Trophoblast cell (in vitro differentiated cells and primary cell): ENCODE measurements at regions not wholly inside any gene's neighbourhood (a gene's known extent, or its start where the extent isn't known, plus 50 kb on each side); places are given as distances from the start of the nearest gene placed in this dataset.

Experiments used
- DNase-seq, 2 donors: peaks; one replicate each; pipeline ENCODE4 v3.0.0-alpha.2; 2016
- H2AFZ ChIP-seq: 2 replicates; pipeline ENCODE4 v1.6.1; 2013; ENCODE audit warnings: low read length, moderate library complexity, mild to moderate bottlenecking; ENCODE audit not compliant: insufficient read depth, poor library complexity
- H2AK5ac ChIP-seq: 2 replicates; pipeline ENCODE4 v1.6.1; 2013; ENCODE audit warnings: mild to moderate bottlenecking, low read length
- H2BK120ac ChIP-seq: 2 replicates; pipeline ENCODE4 v1.6.1; 2013; ENCODE audit warnings: low read length, mild to moderate bottlenecking, moderate library complexity; ENCODE audit not compliant: insufficient read depth, poor library complexity
- H2BK12ac ChIP-seq: 2 replicates; pipeline ENCODE4 v1.6.1; 2013; ENCODE audit warnings: mild to moderate bottlenecking, low read length, moderate library complexity
- H2BK5ac ChIP-seq: 2 replicates; pipeline ENCODE4 v1.6.1; 2013; ENCODE audit warnings: low read length, low read depth, moderate library complexity, mild to moderate bottlenecking; ENCODE audit not compliant: poor library complexity
- H3K14ac ChIP-seq: 2 replicates; pipeline ENCODE4 v1.6.1; 2013; ENCODE audit warnings: mild to moderate bottlenecking, low read length
- H3K18ac ChIP-seq: 2 replicates; pipeline ENCODE4 v1.6.1; 2013; ENCODE audit warnings: mild to moderate bottlenecking, low read length
- H3K23ac ChIP-seq: 2 replicates; pipeline ENCODE4 v1.6.1; 2013; ENCODE audit warnings: low read length
- H3K27ac ChIP-seq: 2 replicates; pipeline ENCODE4 v1.5.1; 2013; ENCODE audit warnings: low read depth, mild to moderate bottlenecking, inconsistent platforms, low read length, moderate library complexity
- H3K27me3 ChIP-seq: 2 replicates; pipeline ENCODE4 v1.6.1; 2013; ENCODE audit warnings: inconsistent platforms, mild to moderate bottlenecking, low read length, moderate library complexity; ENCODE audit not compliant: insufficient read depth
- H3K36me3 ChIP-seq, 2 experiments: 1 replicate in 1 of 2; 2 replicates in 1 of 2; pipeline ENCODE4 v1.6.1; 2013; ENCODE audit warnings: low read length in 2 of 2, mild to moderate bottlenecking in 2 of 2, moderate library complexity in 1 of 2; ENCODE audit not compliant: insufficient read depth in 2 of 2, control insufficient read depth in 1 of 2
- H3K4ac ChIP-seq: 2 replicates; pipeline ENCODE4 v1.6.1; 2013; ENCODE audit warnings: low read depth, mild to moderate bottlenecking, low read length, moderate library complexity
- H3K4me1 ChIP-seq, 2 experiments: 1 replicate in 1 of 2; 2 replicates in 1 of 2; pipeline ENCODE4 v1.6.1; 2013; ENCODE audit warnings: low read length in 2 of 2, mild to moderate bottlenecking in 2 of 2, moderate library complexity in 1 of 2; ENCODE audit not compliant: insufficient read depth in 2 of 2, control insufficient read depth in 1 of 2
- H3K4me2 ChIP-seq: 2 replicates; pipeline ENCODE4 v1.6.1; 2013; ENCODE audit warnings: inconsistent platforms, mild to moderate bottlenecking, low read length, moderate library complexity
- H3K4me3 ChIP-seq: 2 replicates; pipeline ENCODE4 v1.5.1; 2013; ENCODE audit warnings: mild to moderate bottlenecking, low read depth, low read length, inconsistent platforms
- H3K79me1 ChIP-seq: one replicate; pipeline ENCODE4 v1.6.1; 2013; ENCODE audit warnings: low read length
- H3K79me2 ChIP-seq: 2 replicates; pipeline ENCODE4 v1.6.1; 2013; ENCODE audit warnings: low read length, mild to moderate bottlenecking; ENCODE audit not compliant: control insufficient read depth, insufficient read depth, poor library complexity
- H3K9ac ChIP-seq: 2 replicates; pipeline ENCODE4 v1.6.1; 2013; ENCODE audit warnings: mild to moderate bottlenecking, low read length
- H3K9me3 ChIP-seq: 2 replicates; pipeline ENCODE4 v1.6.1; 2013; ENCODE audit warnings: low read depth, mild to moderate bottlenecking, control low read depth, inconsistent platforms, low read length; ENCODE audit not compliant: insufficient read depth
- H4K12ac ChIP-seq: 2 replicates; pipeline ENCODE4 v1.6.1; 2013; ENCODE audit warnings: low read depth, mild to moderate bottlenecking, low read length, moderate library complexity
- H4K8ac ChIP-seq: 2 replicates; pipeline ENCODE4 v1.6.1; 2013; ENCODE audit warnings: low read depth, mild to moderate bottlenecking, low read length, moderate library complexity
- H4K91ac ChIP-seq: one replicate; pipeline ENCODE4 v1.6.1; 2013; ENCODE audit warnings: low read depth, mild to moderate bottlenecking, low read length, moderate library complexity
- WGBS: extraction: QIAGEN DNeasy Blood & Tissue Kit; methylation state at CpG from one replicate; pipeline ENCODE4 v1.1.7; 2013; ENCODE audit warnings: missing lambda C conversion rate; ENCODE audit not compliant: insufficient read length, insufficient coverage; ENCODE audit errors: extremely low coverage; 5-methylcytosine and 5-hydroxymethylcytosine counted together

DNA sequence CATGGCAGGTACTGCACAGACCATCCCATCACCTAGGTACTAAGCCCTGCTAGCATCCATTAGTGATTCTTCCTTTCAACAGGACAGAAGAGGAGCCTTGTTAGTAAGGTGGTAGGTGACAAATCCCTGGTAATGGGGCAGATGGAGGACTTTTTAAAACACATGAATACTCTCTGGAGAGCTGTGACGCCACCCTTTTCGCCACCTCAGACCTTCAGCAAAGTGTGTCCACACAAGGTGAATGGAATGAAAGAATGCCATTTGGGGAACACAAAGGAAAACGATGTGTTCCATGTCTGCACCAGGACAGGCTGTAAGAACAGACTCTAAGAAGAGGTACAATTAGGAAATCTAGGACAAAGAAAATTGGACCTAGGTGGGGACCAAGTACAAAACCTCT lies 110.5 kb upstream of the CARMIL1 start:
- no peaks in the 10 kb centered on the region for H3K36me3 ChIP-seq
- H2BK120ac ChIP-seq = peak overlapping the region; percentile 53
- no peak overlapping the region for H3K9ac ChIP-seq
- H3K18ac ChIP-seq = no peak overlapping the region
- no CpG with 5 or more reads among the region's 3 CpGs for WGBS
- no peaks in the 10 kb centered on the region for H3K27me3 ChIP-seq
- H2AFZ ChIP-seq = no peak overlapping the region
- H3K4me1 ChIP-seq = peaks cover 4 to 17% of the 10 kb centered on the region in 2 experiments
- peak overlapping the region; percentile 37 for H2BK12ac ChIP-seq
- no peaks in the 10 kb centered on the region for H3K79me2 ChIP-seq
- no peak for DNase-seq
- no peak overlapping the region for H3K23ac ChIP-seq
- H3K9me3 ChIP-seq = no peaks in the 10 kb centered on the region
- peaks cover 17% of the 10 kb centered on the region for H3K79me1 ChIP-seq
- H3K4ac ChIP-seq = no peak overlapping the region
- no peak overlapping the region for H2BK5ac ChIP-seq
- H3K4me2 ChIP-seq = no peak overlapping the region
- no peak overlapping the region for H4K12ac ChIP-seq
- no peak overlapping the region for H3K27ac ChIP-seq
- H3K14ac ChIP-seq = no peak overlapping the region
- H3K4me3 ChIP-seq = no peak overlapping the region
- no peak overlapping the region for H2AK5ac ChIP-seq
- peak overlapping the region; percentile 4 for H4K91ac ChIP-seq
- H4K8ac ChIP-seq = no peak overlapping the region

DNA sequence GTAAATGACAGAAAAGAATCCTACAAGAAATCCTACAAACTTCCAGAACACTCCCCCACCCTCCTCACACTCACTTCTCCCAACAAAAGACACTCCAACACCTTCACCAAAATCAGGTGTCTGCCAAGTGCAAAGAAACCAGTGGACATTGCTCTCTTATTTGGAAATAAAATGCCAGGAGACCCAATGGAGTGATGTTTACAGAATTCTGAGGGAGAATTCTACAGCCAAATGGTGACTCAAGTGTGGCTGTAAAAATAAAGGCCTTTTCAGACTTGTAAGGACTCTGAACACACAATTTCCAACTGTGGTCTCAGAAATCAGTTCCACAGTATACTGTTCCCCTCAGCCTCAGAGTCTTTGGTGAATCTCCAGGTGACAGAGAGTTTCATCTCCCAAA lies 109.6 kb upstream of the CARMIL1 start:
- DNase-seq = peak in 1 of 2 donors; percentile 21
- H3K14ac ChIP-seq = peak overlapping the region; percentile 48
- no peak overlapping the region for H3K18ac ChIP-seq
- peaks cover 21% of the 10 kb centered on the region for H3K79me1 ChIP-seq
- no peaks in the 10 kb centered on the region for H3K27me3 ChIP-seq
- no peaks in the 10 kb centered on the region for H3K36me3 ChIP-seq
- H3K27ac ChIP-seq = peak overlapping the region; percentile 2
- no peak overlapping the region for H2BK5ac ChIP-seq
- no peak overlapping the region for H3K9ac ChIP-seq
- no peak overlapping the region for H4K8ac ChIP-seq
- no peak overlapping the region for H4K91ac ChIP-seq
- no peak overlapping the region for H2AK5ac ChIP-seq
- H3K9me3 ChIP-seq = no peaks in the 10 kb centered on the region
- H2BK12ac ChIP-seq = peak overlapping the region; percentile 78
- H3K4me3 ChIP-seq = no peak overlapping the region
- no peak overlapping the region for H3K4ac ChIP-seq
- H3K79me2 ChIP-seq = no peaks in the 10 kb centered on the region
- H2BK120ac ChIP-seq = no peak overlapping the region
- no peak overlapping the region for H3K23ac ChIP-seq
- H3K4me1 ChIP-seq = peaks cover 7 to 19% of the 10 kb centered on the region in 2 experiments
- no peak overlapping the region for H3K4me2 ChIP-seq
- H4K12ac ChIP-seq = no peak overlapping the region
- no peak overlapping the region for H2AFZ ChIP-seq

DNA sequence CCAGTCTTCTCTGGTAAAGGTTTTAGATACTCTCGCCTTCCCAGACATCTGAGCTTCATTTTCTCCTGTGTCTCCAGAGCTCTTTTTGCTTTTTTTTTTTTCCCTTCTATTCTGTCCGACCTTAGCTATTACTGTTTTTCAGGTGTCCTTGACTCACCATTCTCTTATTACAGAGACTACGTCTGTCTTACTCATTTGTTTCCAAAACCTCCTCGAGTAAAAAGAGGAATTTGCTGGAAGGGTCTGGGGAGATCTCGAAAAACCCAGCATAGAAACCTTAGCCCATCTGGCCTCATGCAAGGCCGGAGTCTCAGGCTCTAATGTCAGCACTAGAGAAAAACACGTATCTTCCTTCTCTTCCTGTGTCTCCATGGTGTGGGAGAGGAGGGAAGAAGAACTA lies 109.2 kb upstream of the CARMIL1 start:
- Histone ChIP-seq H4K12ac (no peak overlapping the region), H2BK120ac (peak overlapping the region; percentile 93), H3K14ac (peak overlapping the region; percentile 55), H3K27ac (peak overlapping the region; percentile 2), H3K18ac (peak overlapping the region; percentile 96), H2AK5ac (peak overlapping the region; percentile 92), H3K4me2 (no peak overlapping the region), H4K91ac (peak overlapping the region; percentile 86), H3K79me1 (peaks cover 23% of the 10 kb centered on the region), H3K27me3 (no peaks in the 10 kb centered on the region), H3K36me3 (no peaks in the 10 kb centered on the region), H3K9ac (no peak overlapping the region), H3K4me3 (no peak overlapping the region), H2BK12ac (peak overlapping the region; percentile 99), H3K23ac (no peak overlapping the region), H2AFZ (no peak overlapping the region), H3K4me1 (peaks cover 9 to 21% of the 10 kb centered on the region in 2 experiments), H3K9me3 (no peaks in the 10 kb centered on the region), H3K79me2 (peaks cover 2% of the 10 kb centered on the region), H4K8ac (peak overlapping the region; percentile 70), H2BK5ac (peak overlapping the region; percentile 90), H3K4ac (peak overlapping the region; percentile 94)
- no CpG with 5 or more reads among the region's 7 CpGs for WGBS
- no peak for DNase-seq

DNA sequence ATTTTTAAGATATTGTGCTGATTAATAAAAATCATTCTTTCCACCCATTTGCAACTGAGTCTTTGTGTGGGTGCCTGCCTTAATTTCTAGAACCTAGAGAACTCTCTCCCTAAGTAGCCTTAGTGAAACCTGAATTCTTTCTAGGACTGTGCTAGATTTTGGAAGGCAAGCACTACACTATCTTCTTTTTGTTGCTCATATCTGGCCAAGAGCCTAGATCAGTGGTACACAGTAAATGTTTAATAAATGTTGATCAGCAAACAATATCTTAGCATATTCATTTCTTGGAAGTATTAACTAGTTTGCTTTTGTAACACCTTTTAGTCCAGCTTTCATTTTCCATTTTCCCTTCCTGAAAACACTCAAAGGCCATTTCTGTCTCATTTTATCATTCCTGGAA lies 108.5 kb upstream of the CARMIL1 start:
- Histone ChIP-seq H3K79me1 (peaks cover 24% of the 10 kb centered on the region), H2AK5ac (no peak overlapping the region), H3K4me2 (no peak overlapping the region), H3K18ac (no peak overlapping the region), H2BK12ac (no peak overlapping the region), H2BK120ac (no peak overlapping the region), H3K36me3 (no peaks in the 10 kb centered on the region), H3K9ac (no peak overlapping the region), H3K27me3 (no peaks in the 10 kb centered on the region), H3K9me3 (no peaks in the 10 kb centered on the region), H3K4me1 (peaks cover 10 to 26% of the 10 kb centered on the region in 2 experiments), H2AFZ (no peak overlapping the region), H3K79me2 (peaks cover 2% of the 10 kb centered on the region), H2BK5ac (no peak overlapping the region), H3K4me3 (no peak overlapping the region), H3K4ac (no peak overlapping the region), H3K23ac (no peak overlapping the region), H4K8ac (no peak overlapping the region), H3K14ac (no peak overlapping the region), H4K12ac (no peak overlapping the region), H4K91ac (no peak overlapping the region), H3K27ac (no peak overlapping the region)
- no peak for DNase-seq
